HG02885 (cell line): ENCODE measurements at regions not wholly inside any gene's neighbourhood (a gene's known extent, or its start where the extent isn't known, plus 50 kb on each side); places are given as distances from the start of the nearest gene placed in this dataset.
"Not testable (repeated sequence)": the region's sequence is repeated elsewhere in the genome, so short reads cannot be mapped to it uniquely, and the experiment has no call there.

Source experiments
- ATAC-seq: cut with Tn5 transposase; IDR thresholded peaks from one replicate; pipeline ENCODE4 v1.9.1; 2021; ENCODE audit warnings: mild to moderate bottlenecking; ENCODE audit not compliant: unreplicated experiment, poor library complexity

DNA sequence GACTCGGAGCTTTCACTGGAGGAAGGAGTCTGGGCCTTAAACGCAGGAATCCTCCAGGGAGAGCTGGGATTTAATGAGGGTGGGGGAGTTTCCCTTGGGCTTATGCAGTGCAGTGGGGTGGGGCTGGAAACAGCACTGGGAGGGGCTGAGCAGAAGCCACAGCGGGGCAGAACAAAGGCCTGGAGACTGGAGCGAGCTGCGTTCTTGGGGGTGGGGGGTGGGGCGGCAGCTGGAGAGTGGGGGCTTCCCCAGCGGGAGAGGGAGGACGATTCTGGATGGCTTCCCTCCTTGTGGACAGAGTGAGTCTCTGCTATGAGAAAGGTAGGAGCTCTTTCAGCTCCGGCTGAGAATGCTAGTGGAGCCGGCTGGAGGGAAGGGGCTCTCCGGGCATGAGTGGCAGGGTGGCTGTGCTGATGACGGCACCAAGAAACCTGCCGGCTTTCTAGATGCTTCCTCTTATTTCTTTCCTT lies 406.0 kb downstream of the SEC14L1 start:
- ATAC-seq = no peak

DNA sequence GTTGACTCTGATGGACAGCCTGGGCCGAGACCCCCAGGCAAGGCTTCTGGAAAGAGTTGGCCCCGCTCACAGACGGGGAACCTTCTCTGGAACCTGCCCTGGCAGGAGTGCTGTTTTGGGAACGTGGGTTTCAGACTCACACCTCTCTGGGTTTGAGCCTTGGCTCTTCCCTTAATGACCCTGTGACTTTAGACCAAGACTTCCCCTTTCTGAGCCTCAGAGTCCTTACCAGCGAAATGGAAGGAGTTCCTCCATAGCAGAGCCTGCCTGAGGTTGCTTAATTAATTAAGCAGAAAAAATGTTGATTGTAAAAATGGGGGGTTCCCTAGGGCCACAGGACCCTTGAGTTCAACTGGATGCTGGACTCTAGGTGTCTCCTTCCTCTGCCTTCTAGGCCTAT lies 408.2 kb downstream of the SEC14L1 start:
- no peak for ATAC-seq

DNA sequence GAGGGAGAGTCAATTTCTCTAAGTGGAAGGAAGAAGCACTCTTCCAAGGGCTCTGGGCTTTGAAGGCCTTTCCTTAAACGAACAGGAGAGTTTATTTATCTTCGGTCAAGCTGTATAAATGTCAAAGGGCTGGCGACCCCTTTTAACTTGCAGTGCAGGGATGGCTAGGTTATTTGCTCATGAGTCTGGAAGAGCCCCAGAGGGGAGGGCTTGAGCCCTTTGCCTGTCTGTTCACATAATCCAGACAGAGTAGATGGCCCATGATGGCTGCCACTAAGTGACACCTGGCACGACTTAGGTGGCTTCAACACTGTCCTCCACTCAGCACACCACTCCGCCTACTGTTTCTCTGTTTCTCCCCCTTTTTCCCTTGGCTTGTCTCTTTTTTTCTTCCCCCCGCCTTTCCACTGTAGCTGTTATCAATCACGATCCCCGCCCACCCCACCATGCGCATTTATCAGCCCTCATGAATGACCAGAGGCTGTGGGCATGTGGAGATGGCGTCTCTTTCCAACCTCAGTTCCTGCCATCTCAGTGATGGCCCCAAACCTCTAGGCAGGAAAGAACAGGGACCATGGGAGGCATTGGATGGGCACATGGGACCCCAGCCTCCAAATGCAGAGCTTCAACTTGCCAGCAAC lies 408.7 kb upstream of the TNRC6C start:
- ATAC-seq = no peak

DNA sequence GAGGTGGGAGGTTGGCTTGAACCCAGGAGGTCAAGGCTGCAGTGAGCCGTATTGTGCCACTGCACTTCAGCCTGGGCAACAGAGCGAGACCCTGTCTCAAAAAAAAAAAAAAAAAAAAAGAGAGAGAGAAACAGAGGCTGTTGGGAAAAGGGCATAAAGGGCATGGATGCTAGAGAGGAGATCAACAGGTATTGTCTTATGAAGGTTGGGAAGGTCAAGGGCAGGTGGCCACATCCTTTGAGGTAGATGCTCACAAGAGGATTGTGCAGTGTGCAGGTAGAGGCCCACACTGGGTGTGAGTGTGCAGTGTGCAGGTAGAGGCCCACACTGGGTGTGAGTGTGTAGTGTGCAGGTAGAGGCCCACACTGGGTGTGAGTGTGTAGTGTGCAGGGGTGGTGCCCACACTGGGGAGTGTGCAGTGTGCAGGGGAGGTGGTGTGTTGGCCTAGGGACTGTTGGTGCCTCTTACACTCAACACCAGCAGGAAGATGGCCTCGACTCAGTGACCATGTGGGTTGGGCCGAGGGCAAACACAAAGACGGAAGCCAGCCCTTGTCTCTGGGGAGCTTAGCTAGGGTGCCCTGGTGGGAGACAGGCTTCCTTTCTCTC lies 404.9 kb upstream of the TNRC6C start:
- ATAC-seq = no peak

DNA sequence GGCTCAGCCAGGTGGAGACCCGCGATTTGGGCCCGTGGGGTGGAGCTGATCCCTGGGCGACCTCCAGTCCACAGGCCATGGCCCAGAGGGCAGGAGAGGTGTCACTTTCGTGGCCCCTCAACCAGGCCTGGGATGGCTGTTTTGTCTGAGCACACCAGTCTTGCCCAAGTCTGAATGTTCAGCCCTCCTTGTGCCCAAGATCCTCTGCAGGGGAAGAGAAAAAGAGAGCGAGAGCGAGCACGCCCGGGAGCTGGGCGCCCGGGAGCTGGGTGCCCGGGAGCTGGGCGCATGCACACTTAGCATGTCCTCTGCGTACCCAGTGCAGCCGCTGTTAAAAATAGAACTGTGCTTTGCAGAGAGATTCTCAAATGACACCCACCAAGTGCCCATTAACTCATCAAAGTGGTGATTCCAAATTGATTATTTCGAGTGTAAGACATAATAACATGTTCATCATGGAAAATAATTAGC lies 403.3 kb upstream of the TNRC6C start:
- ATAC-seq = no peak

DNA sequence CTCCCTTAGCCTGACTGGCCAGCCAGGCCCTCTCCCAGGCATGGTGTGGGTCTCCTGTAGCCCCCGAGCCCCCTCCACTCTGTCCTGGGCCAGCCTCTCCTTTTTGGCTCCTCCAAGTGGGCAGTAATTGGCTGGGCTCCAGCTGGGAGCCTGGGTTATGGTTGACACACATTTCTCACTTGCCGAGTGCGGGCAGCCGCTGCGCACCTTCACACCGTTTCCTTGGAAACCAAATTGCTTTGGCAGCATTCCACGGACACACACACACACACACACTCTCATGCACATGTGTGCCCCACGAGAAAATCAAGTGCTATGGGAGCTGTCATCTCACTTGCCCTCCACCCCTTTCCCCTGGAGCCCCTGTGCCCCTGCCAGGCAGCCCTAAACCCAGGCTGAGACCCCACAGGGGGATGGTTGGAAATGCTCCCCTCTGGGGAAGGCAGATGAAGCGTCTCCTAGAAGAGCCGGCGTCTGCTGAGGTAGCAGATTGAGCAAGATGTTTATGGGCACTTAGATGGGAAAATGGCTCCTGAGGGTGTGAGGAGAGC lies 402.7 kb upstream of the TNRC6C start:
- ATAC-seq = no peak

DNA sequence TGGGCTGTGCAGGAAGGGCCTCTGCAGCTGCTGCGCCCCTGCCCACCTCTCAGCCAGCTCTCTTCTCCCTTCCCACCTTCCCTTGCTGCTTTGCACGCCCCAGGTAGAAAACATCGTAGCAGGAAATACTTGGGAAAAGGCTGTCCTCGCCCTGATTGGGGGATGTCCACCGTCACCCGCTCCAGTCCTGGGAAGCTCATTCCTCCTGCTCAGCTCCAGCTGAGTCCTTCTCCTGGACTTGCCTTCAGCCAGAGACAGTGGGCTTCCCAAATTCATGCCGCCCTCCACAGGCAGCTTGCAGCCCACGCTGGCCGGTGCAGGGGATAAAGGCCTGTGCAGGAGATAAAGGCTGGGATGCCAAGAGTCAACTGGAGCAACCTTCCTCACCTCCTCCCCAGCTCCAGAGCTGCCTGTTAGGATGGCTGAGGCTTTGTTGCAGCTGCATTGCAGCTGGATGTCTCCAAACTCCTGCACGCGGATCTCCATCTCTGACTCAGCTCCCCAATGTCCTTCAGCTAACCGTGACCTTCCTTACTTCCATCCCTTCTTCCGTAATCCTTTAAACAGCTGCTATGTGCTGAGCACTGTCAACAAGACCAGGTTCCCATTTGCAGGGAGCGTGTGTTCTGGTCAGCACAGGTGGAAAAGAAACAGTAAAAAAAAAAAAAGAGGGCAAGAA lies 402.0 kb upstream of the TNRC6C start:
- ATAC-seq = no peak

DNA sequence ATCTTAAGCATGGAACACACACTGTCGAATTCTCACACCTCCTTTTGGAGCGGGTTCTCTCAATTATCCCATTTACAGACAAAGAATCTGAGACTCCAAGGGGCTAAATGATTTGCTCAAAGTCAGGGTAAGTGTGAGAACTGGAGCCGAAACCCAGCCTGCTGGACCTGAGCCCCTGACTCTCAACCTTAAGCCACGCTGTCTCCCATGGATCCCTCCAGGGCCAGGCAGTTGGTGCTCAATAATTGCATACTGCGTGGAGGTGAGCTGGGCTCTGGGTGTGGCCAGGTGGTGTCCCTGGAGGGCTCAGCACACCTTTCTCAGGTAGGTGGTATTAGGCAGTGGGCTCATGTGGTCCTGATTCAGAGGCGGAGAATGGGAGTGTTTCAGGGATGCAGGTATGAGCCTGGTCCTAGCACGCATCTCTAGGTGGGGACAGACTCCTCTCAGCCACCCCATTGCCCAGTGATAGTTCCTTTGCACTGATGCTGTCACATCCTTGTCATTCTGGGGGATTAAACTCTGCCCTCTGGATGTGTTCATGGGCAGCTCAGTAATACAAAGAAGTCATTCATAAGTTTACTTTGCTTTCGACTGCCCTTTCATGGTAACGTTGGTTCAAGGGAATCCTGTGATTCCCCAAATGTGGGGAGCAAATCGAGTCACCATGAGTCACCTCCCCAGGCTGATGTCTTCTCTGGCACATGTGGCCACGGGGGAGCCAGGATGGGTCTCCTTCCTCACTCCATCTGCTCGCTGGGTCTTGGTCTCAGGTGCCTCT lies 399.5 kb upstream of the TNRC6C start:
- no peak for ATAC-seq

DNA sequence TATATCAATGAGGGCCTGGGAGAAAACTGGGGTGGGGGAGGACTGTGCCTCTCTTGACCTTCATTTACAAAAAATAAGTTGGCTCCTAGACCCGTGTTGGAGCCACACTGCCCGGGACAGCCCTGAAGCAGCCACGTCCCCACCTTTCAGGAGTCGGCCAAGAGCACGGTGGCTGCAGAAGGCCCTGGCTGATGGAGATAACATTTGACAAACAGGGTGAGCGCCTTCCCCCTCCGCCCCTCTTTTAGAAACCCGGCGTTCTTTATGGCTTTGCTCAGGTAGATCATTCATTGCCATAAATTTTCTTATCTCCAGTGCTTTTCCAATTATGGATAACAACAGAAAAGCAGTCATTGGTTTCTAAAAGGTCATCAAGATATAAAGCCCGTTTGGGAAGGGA lies 398.1 kb upstream of the TNRC6C start:
- ATAC-seq = no peak

DNA sequence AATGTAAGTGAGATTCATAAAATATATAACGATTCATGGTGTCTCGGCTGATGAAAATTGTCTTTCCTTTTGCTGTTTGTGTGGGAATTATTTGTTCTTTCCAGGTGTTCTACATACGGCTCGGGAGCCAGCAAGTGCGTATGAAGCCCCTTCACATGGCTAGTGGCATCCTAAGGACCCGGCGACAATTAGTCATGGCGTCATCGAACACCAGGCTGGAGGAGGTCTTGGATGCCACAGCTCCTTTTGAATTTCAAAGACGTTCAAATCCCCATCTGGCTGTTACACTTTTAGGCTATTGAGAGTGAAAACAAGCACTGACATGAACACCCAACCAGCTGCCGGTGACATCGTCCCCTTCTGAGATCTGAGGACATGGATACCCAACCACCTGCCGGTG lies 397.7 kb upstream of the TNRC6C start:
- ATAC-seq = no peak

DNA sequence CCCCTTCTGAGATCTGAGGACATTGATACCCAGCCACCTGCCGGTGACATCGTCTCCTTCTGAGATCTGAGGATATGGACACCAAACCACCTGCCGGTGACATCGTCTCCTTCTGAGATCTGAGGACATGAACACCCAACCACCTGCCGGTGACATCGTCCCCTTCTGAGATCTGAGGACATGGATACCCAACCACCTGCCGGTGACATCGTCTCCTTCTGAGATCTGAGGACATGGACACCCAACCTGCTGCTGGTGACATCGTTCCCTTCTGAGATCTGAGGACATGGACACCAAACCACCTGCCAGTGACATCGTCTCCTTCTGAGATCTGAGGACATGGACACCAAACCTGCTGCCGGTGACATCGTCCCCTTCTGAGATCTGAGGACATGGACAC lies 396.1 kb upstream of the TNRC6C start:
- ATAC-seq = not testable (repeated sequence)

DNA sequence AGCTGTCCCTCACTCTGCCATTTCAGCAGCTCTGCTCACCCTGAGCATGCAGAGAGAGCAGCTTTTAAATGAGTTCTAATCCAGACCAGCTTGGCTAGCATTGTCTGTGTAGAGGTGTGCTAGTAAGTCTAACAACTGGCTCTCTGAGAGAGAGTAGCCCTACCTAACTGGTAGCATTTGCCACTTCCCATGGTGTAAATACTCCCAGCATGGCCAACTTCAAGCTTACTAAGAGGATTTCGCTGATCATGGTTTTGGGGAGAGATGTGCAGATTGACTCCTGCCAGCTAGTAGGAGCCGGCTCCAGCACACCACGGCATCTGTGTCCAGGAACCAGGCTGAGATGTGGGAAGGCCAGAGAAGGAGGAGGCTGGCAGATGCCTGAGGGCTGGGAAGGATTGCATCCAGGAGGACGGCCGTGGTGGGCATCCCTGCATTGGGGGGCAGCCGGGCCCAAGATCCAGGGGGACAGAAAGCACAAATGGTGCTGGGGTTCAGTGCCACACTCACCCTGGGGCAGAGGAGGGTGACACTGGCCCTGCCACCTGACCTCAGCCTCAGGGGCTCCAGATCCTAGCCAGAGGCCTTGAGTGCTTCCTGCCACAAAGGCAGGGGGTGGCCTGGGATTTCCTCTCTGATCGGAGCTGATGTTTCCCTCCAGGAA lies 394.9 kb upstream of the TNRC6C start:
- ATAC-seq = no peak

DNA sequence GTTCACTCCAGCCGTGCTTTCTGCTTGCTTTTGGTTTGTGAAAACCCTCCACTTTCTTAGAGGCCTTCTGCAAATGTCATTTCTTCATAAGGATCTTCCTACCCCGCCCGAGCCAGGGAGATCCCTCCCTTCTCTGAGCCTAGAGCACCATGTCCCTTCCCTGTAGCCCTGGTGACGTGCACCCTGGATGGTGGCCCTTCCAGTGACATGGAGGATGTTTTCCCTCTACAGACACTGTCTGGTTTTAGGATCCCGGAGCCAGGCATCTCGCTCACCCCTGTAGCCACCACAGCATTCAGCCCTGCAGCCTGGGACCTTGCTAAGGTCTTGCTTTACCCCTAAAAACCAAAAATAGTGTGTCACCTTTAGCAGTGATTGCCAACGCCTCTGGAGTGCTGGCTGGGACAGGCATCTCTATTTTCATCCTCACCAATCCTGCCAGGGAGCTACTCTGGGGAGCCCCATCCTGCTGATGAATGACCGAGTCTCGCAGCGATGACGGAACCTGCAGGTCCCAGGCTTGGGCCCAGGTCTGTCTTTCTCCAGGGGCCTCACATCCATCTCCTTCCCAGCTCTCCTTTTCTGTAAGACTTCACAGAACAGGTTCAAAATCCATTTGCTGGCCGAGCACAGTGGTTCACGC lies 394.1 kb upstream of the TNRC6C start:
- ATAC-seq = no peak

DNA sequence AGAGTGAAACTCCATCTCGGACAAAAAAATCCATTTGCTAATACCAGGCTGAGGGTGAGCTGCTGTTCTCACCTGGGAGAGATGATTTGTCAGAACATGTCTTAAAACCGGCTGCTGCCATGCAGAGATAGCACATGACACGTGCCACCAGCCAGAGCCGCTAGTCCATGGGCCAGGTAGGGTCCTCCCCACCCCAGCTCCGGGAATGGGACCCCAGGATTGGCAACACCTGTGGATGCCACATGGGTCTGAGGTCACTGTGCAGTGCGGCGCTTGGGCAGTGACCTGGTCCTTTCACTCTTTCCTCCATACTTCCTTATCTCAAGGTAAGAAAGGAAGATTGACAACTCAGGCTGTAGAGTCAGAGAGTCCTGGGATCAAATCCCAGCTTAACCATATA lies 393.3 kb upstream of the TNRC6C start:
- no peak for ATAC-seq

DNA sequence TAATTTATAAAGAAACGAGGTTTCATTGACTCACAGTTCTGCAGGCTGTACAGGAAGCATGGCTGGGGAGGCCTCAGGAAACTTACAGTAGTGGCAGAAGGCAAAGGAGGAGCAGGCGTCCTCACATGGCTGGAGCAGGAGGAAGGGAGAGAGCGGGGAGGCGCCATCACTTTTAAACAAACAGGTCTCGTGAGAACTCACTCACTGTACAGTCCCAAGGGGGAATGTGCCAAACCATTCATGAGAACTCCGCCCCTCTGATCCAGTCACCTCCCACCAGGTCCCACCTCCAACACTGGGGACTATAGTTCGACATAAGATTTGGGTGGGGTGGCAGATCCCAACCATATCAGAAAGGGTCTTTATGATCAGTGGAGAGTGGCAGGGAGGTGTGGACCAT lies 392.4 kb upstream of the TNRC6C start:
- ATAC-seq = no peak

DNA sequence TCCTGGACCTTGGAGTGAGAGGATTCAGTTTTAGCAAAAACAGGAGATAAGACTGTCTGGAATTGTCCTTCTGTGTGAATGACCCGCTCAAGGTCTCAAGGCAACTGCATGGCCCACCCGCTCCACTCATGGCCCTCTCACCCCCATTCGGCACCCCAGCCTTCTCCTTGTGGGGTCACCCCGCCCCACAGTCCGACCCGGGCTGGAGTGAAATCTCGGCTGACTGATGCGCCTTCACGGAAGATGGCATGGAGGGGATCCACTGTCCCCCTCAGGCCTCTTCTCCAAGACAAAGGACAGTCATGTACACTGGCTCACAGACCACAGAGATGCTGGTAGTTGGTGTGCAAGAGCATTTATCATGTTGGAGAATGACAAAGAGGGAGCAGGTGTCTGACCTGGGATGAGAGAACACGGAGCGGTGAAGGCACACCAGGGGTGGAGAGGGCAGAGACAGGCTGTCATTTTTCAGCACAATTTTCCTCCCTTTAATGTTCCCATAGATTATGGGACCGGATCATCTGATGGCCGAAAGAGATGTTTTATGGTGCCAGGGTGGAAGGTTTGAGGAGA lies 391.9 kb upstream of the TNRC6C start:
- no peak for ATAC-seq

DNA sequence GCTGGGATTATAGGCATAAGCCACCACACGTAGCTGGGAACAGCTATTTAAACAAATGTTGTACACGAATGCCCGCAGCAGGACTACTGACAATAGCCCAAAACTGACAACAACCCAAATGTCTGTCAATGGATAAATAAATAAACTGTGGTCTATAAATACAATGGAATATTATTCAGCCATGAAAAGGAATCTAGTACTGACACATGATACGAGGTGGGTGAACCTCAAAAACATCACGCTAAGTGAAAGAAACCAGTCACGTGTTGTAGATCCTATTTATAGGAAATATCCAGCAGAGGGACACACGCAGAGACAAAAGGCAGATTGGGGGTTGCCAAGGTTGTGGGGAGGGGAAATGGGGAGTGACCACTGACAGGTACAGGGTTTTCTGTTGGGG lies 390.0 kb upstream of the TNRC6C start:
- ATAC-seq = no peak

DNA sequence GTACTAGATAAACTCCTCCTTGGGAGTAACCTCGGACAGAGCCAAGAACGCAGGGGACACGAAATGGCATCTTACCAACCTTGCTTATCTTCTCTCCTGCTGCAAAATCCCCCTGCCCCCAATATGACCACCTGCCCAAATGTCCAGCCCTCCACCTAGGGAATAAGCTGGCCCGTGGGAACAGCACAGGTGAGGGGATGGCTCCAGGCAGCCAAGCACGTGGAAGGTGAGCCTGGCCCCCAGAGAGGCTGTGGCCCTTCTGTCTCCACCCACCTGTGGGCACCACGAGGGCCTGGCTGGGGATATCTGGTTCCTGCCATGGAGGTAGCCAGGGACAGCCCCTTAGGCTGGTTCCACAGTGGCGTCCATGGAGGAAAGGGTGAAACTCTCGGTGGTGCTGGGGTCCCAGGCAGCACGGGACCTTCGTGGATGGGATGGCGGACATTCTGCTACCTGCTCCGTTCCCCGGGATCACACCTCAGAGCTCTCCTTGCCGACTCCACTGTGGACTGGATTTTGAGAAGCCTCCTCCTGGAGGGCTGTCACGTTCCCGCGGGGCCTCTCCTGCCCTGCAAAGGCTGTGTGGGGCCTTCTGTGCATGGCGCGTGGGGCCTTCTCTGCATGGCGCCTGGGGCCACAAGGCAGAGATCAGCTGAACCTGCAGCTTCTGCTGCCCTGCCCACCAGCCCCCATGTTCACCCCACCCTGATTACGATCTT lies 388.5 kb upstream of the TNRC6C start:
- no peak for ATAC-seq

DNA sequence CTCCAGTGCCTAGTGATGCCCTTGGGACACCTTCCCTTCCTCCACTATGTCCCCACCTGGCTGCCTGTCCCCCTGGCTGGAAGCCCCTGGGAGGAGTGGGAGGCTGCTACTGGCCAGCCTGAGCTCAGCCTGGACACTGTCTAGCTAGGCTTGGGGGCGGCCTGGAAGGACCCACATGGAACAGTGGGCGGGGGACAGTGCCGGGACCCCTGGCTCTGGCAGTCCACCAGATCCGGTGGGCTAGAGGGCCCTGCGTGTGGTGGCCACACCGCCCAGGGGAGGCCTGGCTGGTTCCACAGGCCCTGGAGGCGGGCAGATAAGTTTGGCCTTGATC lies 388.0 kb upstream of the TNRC6C start:
- ATAC-seq = no peak
